MM.1S (cell line): ENCODE measurements at regions not wholly inside any gene's neighbourhood (a gene's known extent, or its start where the extent isn't known, plus 50 kb on each side); places are given as distances from the start of the nearest gene placed in this dataset.

Source experiments
- CTCF ChIP-seq: fragments of 300-600 bp; sonication (generic); IDR thresholded peaks from 2 replicates; pipeline ENCODE4 v1.5.1; 2016; ENCODE audit warnings: antibody characterized with exemption, low read length, mixed read lengths
- EZH2 ChIP-seq: fragments of 300-600 bp; sonication (generic); optimal IDR thresholded peaks from 2 replicates; pipeline ENCODE3; 2017; ENCODE audit warnings: low read depth, mild to moderate bottlenecking, antibody characterized with exemption, low read length, mixed read lengths
- EZH2phosphoT487 ChIP-seq: fragments of 300-600 bp; sonication (generic); IDR thresholded peaks from 2 replicates; pipeline ENCODE4 v1.6.1; 2018; ENCODE audit warnings: antibody characterized with exemption, low read length

GRCh38 chr1:201647094-201647493 lies 108.2 kb downstream of the NAV1 start:
- TF ChIP-seq CTCF, result no peak
- no peak for TF ChIP-seq EZH2
- no peak for TF ChIP-seq EZH2phosphoT487
